Left lobe of liver (tissue), 2 donors: ENCODE measurements at regions not wholly inside any gene's neighbourhood (a gene's known extent, or its start where the extent isn't known, plus 50 kb on each side); places are given as distances from the start of the nearest gene placed in this dataset.
"Not testable (repeated sequence)": the region's sequence is repeated elsewhere in the genome, so short reads cannot be mapped to it uniquely, and the experiment has no call there.

ENCODE experiments used
- ATAC-seq: fragments of 200-7000 bp; cut with Tn5 transposase; one replicate; pipeline ENCODE4 v1.9.1; 2020; ENCODE audit warnings: mild to moderate bottlenecking, moderate library complexity
- DNase-seq: peaks from one replicate; pipeline ENCODE4 v3.0.0-alpha.2; 2020; ENCODE audit warnings: low spot score
- donor health status: DM: no; HTN: no; CAD: no; lungs with moderate emphysema.
- donor health status: DM: no; HTN: yes; CAD: no.

DNA sequence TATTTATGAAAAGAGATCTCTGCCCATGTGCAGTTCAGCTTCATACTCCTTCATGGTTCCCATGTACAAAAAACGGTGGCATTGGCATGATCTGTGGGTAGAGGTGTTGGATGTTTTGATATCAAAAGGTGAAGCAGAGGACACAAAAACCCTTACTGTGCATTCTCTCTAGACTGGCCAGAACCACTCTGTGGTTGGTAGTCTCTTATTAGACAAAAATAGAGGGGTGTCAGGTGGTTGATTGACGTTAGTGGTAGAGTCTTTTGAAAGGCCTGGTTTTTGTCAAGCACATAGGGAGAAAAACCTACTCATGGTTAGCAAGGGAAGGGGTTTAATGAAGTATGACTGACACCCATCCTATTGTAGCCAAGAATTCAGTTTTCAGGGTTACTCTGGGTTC is 400.0 kb upstream of the TMPRSS15 start:
- DNase-seq: no peak
- no peak for ATAC-seq

GRCh38 chr21:18810136-18810535 is 406.6 kb upstream of the TMPRSS15 start:
- no peak for ATAC-seq

DNA sequence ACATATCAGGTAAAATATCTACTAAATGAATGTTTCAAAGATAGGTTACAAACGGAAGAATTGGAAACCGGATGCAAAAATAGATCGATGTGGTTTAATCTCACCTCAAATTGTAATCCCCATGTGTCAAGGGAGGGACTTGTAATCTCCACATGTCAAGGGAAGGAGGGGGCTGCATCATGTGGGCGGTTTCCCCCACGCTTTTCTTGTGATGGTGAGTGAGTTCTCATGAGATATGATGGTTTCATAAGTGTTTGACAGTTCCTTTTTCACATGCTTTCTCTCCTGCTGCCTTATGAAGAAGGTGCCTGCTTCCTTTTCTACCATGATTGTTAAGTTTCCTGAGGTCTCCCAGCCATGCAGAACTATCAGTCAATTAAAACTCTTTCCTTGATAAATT is 408.7 kb upstream of the TMPRSS15 start:
- no peak for ATAC-seq
- DNase-seq: no peak

More at GRCh38 chr21:18810136-18810535, 406.6 kb upstream of the TMPRSS15 start:
- DNase-seq: no peak

- no peak for DNase-seq
- no peak for ATAC-seq
Observed at GRCh38 chr21:18819507-18819906, 415.9 kb upstream of the TMPRSS15 start.

DNA sequence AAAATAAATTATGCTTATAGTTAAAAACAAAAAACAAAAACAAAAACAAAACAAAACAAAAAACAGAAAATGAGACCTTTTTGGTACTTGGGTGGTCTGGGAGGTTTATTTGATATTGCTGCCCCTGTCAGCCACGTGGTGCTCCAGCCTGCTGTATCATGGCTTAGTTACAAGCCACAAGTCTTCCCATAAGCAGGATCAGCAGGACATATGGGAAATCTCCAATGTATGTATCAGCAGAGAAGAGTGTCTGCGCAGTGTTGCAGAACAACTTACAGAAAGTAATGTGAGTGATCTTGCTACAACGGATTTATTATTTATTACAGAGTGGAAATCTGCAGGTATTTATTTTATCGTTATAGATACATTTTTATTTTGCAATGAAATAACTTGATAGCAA is 423.0 kb upstream of the TMPRSS15 start:
- DNase-seq (no peak), ATAC-seq (no peak)

GRCh38 chr21:18831942-18832676 is 428.5 kb upstream of the TMPRSS15 start:
- no peak for DNase-seq

DNA sequence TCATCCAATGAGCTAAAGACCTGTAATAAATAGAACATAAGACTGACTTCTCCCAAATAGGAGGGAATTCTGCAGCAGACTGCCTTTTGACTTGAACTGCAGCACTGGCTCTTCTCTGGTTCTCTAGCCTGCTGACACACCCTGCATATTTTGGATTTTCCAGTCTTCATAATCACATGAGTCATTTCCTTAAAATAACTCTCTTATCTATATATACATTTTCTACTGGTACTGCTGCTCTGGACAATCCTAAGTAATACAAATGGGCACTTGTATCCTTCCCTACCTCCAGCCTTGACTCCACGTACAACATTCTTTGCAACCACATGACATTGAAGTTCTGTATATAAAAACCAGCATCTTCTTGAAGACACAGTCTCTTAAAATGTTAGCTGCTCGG is 429.4 kb upstream of the TMPRSS15 start:
- ATAC-seq (no peak), DNase-seq (no peak)

More at GRCh38 chr21:18831942-18832676, 428.5 kb upstream of the TMPRSS15 start:
- no peak for ATAC-seq

GRCh38 chr21:18834121-18834520 is 430.5 kb upstream of the TMPRSS15 start:
- not testable (repeated sequence) for DNase-seq, ATAC-seq

- DNase-seq (no peak), ATAC-seq (no peak)
Observed at GRCh38 chr21:18840239-18840638, 436.7 kb upstream of the TMPRSS15 start.

DNA sequence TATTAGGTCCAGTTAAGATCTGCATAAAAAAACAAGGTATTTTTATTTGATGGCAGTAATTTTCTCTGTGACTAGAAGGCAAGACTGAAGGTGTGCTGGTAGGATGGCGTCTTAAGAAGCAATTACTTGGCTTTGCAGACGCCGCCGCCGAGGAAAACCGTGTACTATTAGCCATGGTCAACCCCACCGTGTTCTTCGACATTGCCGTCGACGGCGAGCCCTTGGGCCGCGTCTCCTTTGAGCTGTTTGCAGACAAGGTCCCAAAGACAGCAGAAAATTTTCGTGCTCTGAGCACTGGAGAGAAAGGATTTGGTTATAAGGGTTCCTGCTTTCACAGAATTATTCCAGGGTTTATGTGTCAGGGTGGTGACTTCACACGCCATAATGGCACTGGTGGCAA is 454.0 kb upstream of the TMPRSS15 start:
- DNase-seq, ATAC-seq: not testable (repeated sequence)

- ATAC-seq (no peak), DNase-seq (no peak)
Observed at GRCh38 chr21:18869104-18869503, 465.5 kb upstream of the TMPRSS15 start.

GRCh38 chr21:18877917-18878316 is 474.3 kb upstream of the TMPRSS15 start:
- DNase-seq: no peak
- ATAC-seq: no peak

- DNase-seq (no peak), ATAC-seq (no peak)
Observed at GRCh38 chr21:18887922-18888602, 484.5 kb upstream of the TMPRSS15 start.

DNA sequence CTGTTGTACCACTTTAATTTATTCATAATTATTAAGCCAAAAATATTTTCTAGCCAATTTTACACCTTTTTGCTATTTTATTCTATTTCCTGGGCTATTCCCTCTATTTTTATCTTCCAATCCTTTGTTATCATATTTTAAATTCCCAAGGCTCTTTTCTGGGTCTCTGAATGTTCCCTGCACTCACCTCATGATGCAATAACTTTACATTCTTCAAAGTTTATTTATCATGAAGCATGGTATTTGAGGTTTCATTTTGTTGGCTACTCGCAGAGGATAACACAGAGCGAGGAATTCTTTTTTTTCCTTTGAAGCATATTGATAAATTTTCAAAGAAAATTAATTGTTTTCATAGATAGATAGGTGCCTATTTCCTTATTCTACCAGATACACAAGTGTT is 489.8 kb upstream of the TMPRSS15 start:
- DNase-seq (no peak), ATAC-seq (no peak)

DNA sequence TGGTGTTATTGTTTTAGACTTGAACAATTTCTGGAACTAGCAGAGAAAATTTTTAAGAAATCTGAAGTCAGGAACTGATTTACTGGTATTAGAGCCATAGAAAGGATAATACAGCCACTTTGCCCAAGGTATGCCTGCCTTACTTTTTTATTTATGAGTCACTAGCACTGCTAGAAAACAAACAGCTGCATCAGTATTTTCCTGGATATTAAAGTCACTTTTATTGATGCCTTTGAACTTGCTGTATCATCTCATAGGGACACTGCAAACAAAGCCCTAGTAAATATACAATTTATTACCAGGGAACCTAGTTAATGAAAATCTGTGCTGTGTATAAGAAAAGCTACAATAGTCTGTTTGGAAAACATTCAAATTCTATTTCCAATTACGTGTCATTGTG is 490.8 kb upstream of the TMPRSS15 start:
- ATAC-seq (no peak), DNase-seq (no peak)

DNA sequence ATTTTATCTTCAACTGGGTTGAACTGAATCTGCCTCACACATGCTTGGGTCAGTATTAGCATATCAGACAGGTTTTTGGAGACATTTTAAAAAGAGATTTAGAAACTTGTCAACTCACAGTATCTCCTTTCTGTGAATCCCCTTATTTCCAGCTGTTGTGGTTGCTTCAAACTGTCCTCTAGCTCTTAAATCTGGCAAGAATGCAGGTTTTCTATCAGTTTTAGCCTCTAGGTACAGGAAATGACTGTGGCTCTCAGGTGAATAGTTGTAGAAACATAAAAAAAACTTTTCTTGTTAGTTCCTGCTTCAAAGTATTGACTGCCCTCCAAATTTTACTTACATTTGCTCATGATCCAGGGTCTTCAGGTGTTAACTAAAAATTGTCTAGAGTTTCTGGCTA is 495.7 kb upstream of the TMPRSS15 start:
- DNase-seq: no peak

DNA sequence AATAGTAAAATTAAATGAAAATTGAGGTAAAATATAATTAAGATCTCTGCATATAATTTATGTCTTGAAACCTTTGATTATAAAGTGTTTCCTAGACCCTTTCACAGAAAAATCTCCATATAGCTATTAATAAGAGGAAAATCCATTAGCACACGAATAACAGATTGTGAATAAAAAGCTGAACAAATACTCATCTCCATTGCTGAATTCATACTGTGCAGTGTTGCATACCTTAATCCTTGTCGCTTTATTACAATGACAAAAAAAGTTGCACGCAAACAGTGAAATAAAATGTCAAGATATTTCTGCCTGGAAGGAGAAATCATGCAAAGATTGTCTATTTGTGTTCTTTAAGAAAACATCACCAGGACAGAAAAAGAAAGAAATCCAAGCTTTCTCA is 499.1 kb upstream of the TMPRSS15 start:
- DNase-seq: no peak
- ATAC-seq: no peak

More for the DNA sequence above, 495.7 kb upstream of the TMPRSS15 start:
- ATAC-seq: no peak

- DNase-seq (no peak), ATAC-seq (no peak)
Observed at GRCh38 chr21:18907076-18907475, 503.5 kb upstream of the TMPRSS15 start.

DNA sequence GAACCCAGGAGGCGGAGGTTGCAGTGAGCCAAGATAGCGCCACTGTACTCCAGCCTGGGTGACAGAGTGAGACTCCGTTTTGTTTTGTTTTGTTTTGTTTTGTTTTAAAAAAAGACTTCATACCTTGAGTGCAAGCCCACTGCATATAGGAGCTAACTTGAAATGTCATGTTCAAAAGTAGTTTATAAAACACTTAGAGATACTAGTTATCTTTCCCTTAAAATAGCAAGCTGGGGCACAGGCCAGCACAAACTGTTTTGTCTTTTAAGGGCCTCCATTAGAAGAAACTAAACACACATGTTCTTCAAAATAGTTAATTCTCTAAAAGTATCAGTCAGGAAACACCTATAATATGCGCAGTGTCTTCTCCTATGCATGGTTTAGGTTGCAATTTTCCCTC is 505.1 kb upstream of the TMPRSS15 start:
- DNase-seq (no peak), ATAC-seq (no peak)

GRCh38 chr21:18913914-18914313 is 510.3 kb upstream of the TMPRSS15 start:
- ATAC-seq (no peak), DNase-seq (no peak)

- ATAC-seq (no peak), DNase-seq (no peak)
Observed at GRCh38 chr21:18914570-18914969, 511.0 kb upstream of the TMPRSS15 start.

GRCh38 chr21:18917622-18918021 is 514.0 kb upstream of the TMPRSS15 start:
- DNase-seq (no peak), ATAC-seq (no peak)

DNA sequence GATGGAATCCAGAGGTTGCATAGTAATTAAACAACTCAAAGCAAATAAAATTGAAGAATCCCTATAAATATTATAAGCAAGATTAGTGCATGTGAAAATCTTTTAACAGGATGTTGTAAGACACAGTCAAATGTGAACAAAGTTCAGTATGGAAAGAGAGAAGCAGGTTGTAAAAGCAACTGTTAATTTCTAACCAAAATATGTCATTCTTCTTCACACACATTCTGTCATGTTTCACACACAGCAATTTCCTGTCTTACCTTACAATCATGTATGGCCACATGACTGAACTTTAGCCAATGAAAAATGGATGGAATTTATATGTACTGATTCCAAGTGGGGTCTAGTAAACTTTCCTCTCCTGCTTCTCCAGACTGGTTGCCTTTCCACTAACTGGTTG is 527.7 kb upstream of the TMPRSS15 start:
- DNase-seq (no peak), ATAC-seq (no peak)
